ENCODE measurements at regions not wholly inside any gene's neighbourhood (a gene's known extent, or its start where the extent isn't known, plus 50 kb on each side); places are given as distances from the start of the nearest gene placed in this dataset.

DNA sequence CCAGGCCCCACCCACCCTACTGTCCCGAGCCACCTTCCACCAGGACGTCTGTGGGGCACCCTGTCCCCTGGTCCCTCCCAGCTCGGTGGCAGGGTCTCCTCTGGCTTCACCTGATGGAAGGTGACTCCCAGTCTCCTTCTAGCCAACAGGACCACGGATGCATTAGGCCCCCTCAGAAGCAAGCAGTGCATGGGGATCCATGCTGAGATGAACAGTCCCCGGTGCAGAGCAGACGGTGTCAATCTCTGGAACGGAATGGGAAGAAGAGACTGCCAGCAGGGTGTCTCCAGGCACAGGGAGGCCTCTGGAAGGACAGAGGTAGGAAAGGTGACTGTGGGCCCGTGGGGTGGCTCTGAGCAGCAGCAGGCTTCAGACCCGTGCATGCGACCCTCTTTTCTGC lies 65.2 kb upstream of the FZD7 start:
- TF ChIP-seq, protein P1, sequence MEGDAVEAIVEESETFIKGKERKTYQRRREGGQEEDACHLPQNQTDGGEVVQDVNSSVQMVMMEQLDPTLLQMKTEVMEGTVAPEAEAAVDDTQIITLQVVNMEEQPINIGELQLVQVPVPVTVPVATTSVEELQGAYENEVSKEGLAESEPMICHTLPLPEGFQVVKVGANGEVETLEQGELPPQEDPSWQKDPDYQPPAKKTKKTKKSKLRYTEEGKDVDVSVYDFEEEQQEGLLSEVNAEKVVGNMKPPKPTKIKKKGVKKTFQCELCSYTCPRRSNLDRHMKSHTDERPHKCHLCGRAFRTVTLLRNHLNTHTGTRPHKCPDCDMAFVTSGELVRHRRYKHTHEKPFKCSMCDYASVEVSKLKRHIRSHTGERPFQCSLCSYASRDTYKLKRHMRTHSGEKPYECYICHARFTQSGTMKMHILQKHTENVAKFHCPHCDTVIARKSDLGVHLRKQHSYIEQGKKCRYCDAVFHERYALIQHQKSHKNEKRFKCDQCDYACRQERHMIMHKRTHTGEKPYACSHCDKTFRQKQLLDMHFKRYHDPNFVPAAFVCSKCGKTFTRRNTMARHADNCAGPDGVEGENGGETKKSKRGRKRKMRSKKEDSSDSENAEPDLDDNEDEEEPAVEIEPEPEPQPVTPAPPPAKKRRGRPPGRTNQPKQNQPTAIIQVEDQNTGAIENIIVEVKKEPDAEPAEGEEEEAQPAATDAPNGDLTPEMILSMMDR (conservative IDR thresholded peaks at IDR 0.05) = no peak
- H3K9me3 Mint-ChIP-seq = no peaks in the 10 kb centered on the region
- H3K4me1 Mint-ChIP-seq (ENCODE audit: unreplicated experiment) = peaks cover 33% of the 10 kb centered on the region
- no peak for DNase-seq (ENCODE audit: extremely low spot score, unreplicated experiment)
- H3K4me3 Mint-ChIP-seq = no peak overlapping the region
- H3K27ac Mint-ChIP-seq = no peak overlapping the region
- peaks cover 4% of the 10 kb centered on the region for H3K27me3 Mint-ChIP-seq
- no peaks in the 10 kb centered on the region for H3K36me3 Mint-ChIP-seq

DNA sequence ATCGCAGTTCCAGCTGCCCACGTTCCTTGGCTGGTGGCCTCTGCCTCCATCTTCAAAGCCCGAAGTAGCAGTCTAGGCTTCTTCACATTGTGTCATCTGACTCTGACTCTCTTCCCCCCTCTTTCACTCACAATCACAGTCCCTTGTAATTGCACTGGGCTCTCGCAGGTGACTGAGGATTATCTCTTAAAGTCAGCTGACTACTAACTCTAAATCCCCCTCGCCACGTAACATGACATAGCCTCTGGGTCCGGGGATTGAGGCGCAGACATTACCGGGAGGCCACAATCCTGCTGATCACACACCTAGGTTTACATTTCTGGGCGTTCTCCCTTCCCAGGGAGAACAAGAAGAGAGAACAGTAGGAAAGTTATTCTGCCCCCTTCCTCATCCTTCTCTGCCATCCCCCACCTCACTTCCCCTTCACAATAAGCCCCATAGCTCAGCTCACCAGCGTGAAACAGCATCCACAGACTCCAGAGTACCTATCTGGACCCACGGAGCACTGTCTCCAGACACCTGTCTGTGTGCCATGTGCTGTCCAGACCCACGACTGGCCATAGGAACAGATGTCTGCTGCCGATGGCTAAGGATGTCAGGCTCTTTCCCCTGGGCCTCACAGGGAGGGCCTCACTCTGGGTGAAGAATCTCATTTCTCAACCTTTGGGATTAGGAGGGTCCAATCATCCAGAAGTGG lies 64.3 kb upstream of the FZD7 start:
- TF ChIP-seq, protein P1 (conservative IDR thresholded peaks at IDR 0.05) = no peak
- Mint-ChIP-seq H3K9me3 (no peaks in the 10 kb centered on the region), H3K27ac (peak overlapping the region; percentile 44), H3K27me3 (peaks cover 4% of the 10 kb centered on the region), H3K4me1 (ENCODE audit: unreplicated experiment) (peaks cover 32% of the 10 kb centered on the region), H3K36me3 (no peaks in the 10 kb centered on the region), H3K4me3 (no peak overlapping the region)
- DNase-seq (ENCODE audit: extremely low spot score, unreplicated experiment) = no peak

DNA sequence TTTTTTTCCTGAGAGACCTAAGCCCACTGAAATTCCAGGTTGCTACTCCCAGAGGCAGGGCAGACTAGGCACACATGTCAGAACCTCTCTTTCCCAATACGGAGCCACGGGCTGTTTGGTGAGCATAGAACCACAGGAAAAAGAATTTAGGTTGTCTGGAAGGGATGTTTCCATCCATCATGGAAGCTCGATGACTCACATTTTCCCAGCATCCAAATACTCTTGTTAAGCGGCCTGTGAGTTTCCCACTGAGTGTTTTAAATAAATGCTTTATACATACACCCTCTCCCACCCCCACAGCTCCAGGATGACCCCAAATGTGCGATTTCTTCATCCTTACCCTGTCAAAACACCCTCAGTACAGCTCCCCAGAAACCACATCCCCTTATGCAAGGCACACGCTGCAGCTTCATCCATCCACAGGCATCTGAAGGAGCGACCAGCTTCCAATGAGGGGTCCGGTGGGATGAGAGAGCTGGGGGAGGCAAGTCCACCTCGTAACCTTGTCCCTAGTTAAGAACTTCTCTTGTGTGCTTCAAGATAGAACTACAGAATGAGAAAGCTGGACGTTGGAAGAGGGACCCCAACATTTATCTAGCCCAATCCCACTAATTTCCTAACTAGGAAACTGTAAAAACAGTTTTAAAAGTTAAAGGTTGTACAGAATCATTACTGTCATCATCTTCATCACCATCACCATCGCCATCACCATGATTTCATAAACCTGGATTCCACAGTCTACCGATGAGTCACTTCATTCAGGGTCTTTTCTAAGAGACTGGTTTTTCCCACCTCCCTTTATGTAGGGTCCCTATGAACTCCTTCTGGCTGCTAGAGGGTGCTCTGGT lies 63.5 kb upstream of the FZD7 start:
- H3K4me1 Mint-ChIP-seq (ENCODE audit: unreplicated experiment) = peaks cover 35% of the 10 kb centered on the region
- H3K27ac Mint-ChIP-seq = no peak overlapping the region
- H3K36me3 Mint-ChIP-seq = no peaks in the 10 kb centered on the region
- H3K9me3 Mint-ChIP-seq = no peaks in the 10 kb centered on the region
- DNase-seq (ENCODE audit: extremely low spot score, unreplicated experiment) = no peak
- TF ChIP-seq, protein P1 (conservative IDR thresholded peaks at IDR 0.05) = no peak
- H3K27me3 Mint-ChIP-seq = peaks cover 4% of the 10 kb centered on the region
- H3K4me3 Mint-ChIP-seq = no peak overlapping the region

DNA sequence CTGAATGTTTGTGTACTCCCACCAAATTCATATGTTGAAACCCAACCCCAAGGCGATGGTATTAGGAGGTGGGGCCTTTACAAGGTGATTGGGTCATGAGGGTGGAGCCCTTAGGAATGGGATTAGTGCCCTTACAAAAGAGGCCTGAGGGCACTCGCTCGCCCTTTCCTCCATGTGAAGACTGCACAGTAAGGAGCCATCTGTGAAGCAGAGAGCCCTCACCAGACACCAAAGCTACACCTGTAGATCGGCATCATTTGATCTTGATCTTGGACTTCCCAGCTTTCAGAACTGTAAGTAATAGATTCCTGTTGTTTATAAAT lies 62.9 kb upstream of the FZD7 start:
- Mint-ChIP-seq H3K4me3 (no peak overlapping the region), H3K4me1 (ENCODE audit: unreplicated experiment) (peaks cover 41% of the 10 kb centered on the region), H3K27ac (no peak overlapping the region), H3K9me3 (no peaks in the 10 kb centered on the region), H3K36me3 (no peaks in the 10 kb centered on the region), H3K27me3 (peaks cover 4% of the 10 kb centered on the region)
- no peak for DNase-seq (ENCODE audit: extremely low spot score, unreplicated experiment)
- TF ChIP-seq, protein P1 (conservative IDR thresholded peaks at IDR 0.05) = no peak

DNA sequence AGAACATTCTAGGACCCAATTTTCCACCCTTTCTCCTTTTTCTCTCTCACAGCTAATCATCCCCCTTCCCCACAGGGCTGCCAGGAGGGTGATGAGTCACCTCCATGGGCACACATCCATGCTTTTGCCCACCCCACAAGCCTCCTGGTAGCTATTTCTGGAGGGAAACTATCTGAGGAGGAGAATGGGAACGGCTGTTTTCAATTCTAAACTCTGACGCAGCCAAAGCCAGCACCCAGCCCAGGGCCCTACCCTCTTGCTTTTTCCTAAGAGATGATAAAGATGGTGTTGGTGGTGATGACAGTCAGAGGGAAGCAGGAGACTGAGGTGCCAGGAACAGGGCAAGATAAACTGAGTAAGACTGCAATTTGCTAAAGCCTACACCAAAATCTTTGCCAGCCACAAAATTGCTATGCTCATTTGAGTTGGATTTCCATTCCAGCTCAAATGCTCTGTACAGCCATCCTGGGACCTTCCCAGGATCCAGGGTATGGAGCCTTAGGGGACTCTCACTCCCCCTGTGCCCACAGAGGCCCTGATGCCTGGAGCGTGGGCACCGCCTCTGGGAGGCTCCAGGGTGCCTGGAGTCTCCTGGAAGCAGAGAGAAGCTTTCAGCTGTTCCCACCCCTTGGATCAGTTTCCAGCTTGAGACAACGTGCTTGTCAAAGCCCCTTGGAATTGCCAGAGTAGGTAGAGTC lies 62.0 kb upstream of the FZD7 start:
- no peak overlapping the region for H3K4me3 Mint-ChIP-seq

More for the DNA sequence above, 62.0 kb upstream of the FZD7 start:
- no peaks in the 10 kb centered on the region for H3K36me3 Mint-ChIP-seq
- DNase-seq (ENCODE audit: extremely low spot score, unreplicated experiment) = no peak
- H3K4me1 Mint-ChIP-seq (ENCODE audit: unreplicated experiment) = peaks cover 38% of the 10 kb centered on the region
- no peaks in the 10 kb centered on the region for H3K9me3 Mint-ChIP-seq
- TF ChIP-seq, protein P1 (conservative IDR thresholded peaks at IDR 0.05) = no peak
- H3K27ac Mint-ChIP-seq = peak overlapping the region; percentile 12
- peaks cover 4% of the 10 kb centered on the region for H3K27me3 Mint-ChIP-seq
